NCI-H82 treated with DMSO at 0.1 percent for 48 hours (cell line): ENCODE measurements at regions not wholly inside any gene's neighbourhood (a gene's known extent, or its start where the extent isn't known, plus 50 kb on each side); places are given as distances from the start of the nearest gene placed in this dataset.
"Not testable (repeated sequence)": the region's sequence is repeated elsewhere in the genome, so short reads cannot be mapped to it uniquely, and the experiment has no call there.

Experiments used
- DNase-seq: peaks from one replicate; lab custom pipeline; 2025; ENCODE audit not compliant: unreplicated experiment; lab: John Stamatoyannopoulos, UW

DNA sequence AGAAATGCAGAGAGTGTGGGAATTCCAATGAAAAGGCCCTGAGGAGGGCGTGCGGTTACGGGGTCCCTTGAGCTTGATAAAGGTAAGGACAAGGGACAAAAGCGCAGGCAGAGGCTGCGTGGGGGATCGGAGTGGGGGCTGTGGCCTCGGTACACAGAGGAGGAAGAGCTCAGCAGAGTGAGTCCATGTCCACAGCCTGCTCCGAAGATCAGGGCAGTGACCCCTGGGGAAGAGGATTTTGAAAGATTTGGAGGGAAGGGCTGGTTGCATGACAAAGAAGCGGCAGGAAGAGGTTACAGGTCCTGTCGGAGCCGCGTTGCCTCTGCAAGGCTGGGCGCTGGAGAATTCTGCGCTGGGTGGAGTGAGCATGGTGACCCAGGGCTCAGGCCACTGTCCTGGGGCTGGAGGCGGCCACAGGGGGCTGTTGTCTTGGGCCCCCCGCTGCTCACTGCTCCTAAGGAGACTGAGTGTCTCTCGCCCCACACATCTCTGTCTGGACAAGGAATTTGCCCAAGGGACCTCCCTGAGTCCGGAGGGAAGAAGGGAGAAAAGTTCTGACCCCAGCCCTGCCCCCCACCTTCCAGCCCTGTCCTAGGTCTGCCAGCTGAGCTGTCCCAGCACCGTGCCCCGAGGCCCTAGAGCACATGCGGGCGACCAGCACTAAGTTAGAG, 69.8 kb upstream of the INSIG1 start:
- no peak for DNase-seq

DNA sequence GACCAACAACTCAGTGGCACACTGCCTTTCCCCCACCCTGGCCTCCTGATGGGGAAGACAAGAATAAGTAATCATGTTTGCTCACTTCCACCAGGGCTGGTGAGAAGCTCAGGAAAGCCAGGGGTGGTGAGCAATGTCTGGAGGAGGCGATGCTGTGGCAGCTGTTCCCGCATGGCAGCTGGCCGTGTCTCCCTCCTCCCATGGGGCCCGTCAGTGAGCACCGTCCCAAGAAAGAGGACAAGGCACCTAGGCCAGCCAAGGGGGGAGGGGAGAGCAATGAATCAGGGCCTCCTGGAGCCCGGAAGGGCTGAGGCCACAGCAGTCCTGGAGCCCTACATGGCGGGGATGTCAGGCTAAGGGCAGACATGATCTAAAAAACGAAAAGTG, 69.2 kb upstream of the INSIG1 start:
- no peak for DNase-seq

DNA sequence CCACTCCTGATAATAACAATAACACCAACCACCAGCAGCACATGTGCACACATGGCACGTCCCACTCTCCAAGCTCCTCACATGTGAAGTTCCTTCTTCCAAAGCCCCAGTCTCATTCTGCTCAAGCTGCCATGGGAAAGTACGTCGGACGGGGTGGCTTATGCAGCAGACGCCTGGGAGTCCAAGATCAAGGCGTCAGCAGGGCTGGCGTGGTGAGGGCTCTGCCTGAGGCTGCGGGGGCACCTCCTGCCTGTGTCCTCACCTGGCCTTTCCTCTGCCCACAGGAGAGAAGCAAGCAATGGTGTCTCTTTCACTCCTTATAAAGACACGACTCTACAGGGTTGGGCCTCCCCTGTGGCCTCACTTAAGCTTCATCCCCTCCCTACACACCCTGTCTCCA, 68.8 kb upstream of the INSIG1 start:
- no peak for DNase-seq

DNA sequence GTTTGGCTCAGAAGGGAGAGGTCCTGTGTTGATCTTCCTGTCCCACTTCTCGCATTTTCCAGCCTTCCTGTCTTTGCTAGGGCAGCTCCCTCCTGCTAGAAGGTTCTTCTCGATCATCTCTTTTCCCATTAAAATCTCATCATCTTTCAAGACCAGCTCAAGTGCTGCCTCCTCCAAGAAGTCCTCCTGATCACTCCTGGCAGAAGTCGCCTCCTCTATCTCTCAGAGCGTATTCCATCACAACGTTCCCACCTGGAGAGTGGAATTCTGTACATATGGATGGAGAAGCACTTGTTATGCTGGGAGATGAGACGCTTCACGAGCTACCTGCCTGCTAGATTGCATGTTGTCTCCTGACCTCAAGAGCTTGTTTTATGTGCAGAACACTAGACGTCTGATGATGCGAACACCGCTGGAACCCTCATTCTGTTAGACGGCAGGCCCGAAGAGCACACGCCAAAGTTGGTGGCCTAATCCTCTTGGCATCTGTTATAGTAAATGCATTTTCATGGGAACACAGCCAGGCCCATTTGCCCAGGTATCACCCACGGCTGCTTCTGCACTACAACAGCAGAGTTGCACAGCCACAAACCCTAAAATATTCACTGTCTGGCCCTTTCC, 68.0 kb upstream of the INSIG1 start:
- DNase-seq, result no peak

DNA sequence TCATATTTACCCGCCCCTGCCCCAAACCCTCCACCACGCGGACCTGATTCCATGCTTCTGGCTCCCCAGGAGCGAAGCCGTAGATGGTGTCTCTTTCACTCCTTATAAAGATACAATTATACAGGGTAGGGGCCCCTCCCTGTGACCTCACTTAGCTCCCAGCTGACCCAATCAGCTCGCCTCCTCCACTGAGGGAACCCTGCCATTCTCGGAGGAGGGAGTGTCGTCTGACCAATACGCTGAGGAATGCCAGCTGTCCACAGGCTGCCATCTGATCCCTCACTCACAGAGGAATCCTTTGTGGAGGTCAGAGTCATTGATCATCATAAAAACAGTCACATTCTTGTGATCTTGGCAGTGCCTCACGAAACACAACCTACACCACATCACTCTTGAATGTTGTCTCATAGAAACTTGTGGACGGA, 67.5 kb upstream of the INSIG1 start:
- DNase-seq, result no peak

DNA sequence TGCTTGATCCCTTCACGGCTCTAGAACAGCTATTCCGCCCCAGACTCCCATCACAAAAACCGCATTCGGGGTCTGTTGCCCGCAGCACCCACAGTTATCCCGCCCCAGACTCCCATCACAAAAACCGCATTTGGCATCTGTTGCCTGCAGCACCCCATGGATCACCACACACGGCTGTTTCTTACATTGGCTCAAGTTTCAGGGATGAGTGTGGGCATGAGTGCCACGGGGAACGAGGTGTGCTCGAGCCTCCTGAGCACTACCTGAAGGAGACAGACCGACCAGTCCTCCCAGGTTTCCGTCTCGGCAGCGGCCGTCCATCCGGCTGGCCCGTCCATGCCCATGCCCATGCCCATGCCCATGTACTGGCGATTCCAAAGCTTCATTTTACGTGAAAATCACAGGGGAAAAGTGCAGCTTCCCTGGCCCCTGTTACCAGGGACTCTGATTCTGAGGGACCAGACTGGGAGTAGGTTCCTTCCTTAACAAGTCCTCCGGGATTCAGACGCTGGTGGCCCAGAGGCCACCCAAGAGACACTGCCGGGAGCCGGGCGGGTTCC, 66.4 kb upstream of the INSIG1 start:
- DNase-seq, result no peak

DNA sequence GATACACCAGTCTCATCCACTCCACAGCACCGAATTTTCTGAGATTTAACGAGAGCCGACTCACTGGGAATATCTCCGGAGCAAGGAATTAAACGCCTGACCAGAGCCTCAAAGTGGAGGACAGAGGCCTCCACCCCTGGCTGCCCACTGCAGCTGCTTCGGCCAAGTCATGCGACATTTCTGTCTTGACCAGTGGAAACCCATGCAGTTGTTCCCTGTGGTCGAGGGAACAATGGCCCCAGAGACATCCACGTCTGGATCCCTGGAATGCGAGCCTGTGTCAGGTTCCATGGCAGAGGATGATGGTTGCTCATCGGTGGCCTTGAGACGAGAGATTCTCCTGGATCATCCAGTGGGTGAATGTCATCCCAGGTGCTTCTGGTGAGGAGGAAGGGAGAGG, 65.7 kb upstream of the INSIG1 start:
- no peak for DNase-seq

DNA sequence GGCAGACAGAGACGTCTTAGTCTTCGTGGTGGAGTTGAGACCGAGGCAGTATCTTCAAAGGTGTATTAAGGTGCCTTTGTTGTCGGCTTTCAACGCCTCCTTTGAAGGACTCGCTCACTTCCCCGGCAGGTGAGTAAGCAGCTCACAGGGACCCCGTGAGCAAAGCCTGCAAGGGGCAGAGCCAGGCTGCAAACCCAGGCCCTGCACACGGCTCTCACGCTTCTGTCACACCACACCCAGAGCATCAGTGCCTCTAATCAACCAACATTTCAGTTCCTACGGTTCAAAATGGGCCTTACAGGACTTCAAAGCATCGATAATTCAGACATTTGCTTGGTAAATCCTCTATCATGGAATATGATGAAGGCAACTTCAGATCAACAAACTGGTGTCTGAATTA, 64.8 kb upstream of the INSIG1 start:
- DNase-seq, result no peak

DNA sequence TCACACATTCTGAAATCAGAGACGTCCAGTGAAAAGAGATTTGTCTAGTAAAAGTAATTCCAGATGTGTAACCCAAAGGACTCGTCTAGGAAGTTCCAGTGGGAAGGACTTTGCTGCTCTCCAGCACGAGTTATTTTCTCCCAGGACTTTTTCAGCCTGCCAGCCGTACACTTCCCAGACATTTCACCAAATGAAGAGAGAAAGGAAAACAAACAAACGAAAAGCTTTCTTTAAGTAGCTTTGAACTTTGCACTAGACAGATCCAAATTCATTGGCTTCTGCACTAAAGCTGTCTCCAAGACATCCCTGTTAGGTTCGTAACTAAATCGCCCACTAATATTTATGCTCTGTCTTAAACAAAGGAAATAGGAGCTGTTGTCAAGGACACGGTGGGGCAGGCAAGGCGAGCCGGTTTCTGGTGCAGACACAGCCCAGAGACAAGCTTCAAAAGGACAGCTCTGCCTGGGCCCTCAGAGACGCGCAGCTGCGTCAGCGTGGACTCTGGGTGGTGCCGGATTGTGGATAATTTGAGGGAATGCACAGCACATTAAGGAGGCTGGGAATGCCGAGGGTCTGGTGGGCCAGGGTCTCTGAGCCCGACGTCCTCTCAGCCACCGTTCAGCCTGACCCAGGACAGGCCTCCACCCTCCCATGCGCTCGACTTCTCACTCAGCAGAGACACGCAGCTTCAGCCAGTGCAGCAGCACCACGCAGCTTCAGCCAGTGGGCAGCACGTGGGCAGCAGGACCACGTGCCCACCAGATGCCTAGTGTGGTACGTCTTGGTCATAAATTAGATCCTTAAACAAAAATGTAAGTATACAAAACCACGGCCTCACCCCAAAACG, 64.1 kb upstream of the INSIG1 start:
- DNase-seq, result no peak

DNA sequence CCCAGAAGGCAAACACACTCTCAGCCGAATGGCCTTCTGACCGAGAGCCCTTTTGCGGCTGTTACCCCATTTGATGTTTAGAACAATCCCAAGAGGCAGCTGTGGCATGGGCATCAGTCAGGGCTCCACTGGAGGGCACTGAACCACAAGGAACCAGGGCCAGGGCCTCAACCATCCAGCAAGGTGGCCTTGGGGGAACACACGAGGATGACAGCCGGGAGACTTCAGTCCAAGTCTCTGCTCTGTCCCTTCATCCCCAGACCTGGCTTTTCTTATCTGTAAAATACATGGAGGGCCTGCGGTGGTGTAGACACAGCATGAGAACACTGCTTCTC, 63.6 kb upstream of the INSIG1 start:
- DNase-seq, result no peak

DNA sequence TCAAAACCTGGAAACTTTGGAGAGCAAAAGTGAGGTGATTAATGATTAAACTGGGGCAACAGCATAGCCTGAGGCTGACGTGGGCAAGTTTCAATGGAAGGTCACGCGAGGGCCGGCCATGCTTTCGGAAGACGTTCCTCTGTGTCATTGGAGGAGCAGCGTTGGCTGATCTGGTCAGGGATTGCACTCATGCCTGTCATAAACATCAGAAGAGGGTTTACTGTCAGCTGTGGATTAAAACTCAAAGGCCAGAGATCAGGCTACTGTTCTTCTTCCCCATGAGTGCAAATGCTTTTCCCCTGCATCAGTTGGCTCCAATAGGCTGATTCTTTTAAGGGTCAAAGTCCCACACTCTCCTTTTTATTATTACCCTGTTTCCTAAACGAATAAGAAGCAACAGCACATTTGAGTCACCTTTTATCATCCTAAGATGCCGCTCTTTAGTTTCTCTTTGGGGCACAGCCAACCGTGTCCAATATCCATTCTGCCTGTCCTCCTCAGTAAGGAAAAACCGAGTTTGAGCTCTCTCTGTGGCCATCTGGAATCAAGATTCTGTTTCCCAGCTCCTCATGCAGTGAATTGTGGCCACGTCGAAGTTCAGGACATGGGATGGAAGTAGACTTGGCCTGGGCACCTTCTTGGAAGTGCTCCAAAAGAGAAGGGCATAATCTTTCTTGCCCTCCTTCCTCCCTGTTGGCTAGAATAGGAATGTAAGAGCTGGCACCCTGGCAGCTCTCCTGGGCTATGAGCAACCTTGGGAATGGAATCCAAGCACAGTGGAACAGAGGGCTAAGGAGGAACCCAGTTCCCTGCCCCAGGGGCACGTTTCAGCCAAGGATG, 62.5 kb upstream of the INSIG1 start:
- no peak for DNase-seq

DNA sequence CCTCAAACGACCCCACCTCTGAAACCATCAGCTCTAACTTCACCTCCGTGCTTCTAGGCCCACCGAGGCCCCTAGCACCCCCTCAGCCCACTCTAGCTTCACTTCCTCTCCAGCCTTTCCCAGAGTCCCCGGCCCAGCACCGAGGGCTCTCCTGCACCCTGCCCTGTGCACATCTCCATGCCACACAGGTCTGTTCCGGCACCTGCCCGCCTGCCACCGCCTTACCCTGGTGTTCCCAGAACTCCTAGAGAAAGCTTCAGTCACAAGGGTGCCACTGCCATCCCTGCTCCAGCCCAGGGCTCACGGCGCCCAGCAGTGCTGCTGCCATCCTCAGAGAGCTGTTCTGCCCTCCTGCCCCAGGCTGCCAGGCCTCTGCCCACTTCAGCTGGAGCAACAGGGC, 61.3 kb upstream of the INSIG1 start:
- DNase-seq, result no peak

DNA sequence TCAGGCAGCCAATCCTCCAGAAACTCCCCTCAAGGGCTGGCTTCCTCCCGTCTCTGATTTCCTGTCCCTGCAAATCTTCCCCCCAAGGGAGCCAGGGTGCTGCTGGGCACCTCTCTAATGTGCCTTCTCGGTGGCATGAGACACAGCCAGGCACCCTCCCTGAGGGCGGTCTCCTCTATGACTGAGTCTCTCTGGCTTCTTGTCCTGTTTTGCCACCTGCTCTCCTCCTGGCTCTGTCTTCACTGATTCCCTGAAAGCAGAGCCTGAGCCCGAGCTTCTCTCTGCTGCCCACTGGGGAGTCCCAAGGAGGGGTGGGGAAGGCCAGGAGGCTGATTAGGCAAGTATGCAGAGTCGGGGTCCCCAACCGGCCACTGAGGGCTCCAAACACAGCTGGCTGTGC, 60.4 kb upstream of the INSIG1 start:
- no peak for DNase-seq

DNA sequence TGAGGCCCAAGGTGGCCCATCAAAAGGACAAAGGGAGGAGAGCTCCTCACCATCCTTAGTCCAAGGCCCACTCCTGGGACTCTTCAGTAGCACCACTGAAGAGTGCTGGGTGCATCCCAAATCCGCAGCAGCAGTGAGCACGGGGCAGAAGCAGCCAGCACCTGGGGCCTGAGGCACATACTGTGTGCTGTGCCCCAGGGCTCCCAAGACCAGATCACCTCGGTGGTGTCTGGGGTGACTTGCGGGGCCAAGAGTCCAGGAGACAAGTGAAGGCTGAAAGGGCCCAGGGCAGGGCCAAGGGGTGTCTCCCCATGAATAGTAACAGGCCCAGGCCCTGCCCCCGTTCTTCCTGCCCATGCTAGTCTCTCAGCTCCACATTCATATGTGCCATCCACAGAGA, 59.9 kb upstream of the INSIG1 start:
- DNase-seq, result no peak

DNA sequence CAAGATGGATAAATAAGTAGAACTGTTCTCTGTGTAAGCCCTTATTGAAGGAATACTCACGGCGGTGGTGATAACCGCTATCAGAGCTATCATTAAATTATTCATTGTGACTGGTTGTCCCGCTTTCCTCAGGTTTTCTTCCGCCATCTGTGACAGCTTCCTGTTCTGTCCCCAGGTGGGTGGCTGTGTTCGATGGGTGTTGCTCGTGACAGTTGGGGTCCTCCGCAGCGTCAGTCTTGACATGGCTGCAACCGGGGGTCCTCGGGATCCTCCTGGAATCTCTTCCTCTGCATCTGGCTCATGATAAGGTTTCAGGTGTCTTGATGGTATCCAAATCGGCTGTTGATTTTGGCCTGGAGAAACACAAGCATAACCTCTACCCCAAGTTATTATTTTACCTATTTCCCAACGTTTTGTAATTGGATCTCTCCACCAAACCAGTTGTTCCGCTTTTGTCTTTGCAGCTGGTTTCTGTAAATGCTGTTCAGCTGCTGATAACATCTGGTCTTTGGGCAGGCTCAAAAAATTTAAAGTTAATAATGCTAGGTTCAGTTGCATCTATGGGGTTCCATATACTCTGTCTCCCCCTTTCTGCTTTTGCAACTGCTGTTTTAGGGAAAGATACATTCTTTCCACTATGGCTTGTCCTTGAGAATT, 58.1 kb upstream of the INSIG1 start:
- DNase-seq, result not testable (repeated sequence)

DNA sequence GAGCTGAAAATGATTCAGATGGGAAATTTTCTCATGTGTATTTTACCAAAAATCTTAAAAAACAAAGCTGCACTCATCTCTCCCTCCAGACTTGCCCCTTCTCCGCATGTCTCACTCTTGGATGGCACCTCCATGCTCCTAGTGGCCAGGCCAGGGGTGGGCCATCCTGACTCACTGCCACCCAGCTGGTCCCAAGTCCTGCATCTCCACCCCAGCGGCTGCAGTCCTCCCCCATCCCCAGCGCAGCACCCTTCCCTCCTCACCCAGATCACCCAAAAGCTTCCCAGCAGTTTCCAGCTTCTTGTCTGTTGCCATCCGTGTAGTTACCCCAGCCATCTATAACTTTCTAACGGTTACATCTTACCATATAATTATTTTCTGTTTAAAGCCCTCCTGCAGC, 53.0 kb upstream of the INSIG1 start:
- DNase-seq, result no peak

DNA sequence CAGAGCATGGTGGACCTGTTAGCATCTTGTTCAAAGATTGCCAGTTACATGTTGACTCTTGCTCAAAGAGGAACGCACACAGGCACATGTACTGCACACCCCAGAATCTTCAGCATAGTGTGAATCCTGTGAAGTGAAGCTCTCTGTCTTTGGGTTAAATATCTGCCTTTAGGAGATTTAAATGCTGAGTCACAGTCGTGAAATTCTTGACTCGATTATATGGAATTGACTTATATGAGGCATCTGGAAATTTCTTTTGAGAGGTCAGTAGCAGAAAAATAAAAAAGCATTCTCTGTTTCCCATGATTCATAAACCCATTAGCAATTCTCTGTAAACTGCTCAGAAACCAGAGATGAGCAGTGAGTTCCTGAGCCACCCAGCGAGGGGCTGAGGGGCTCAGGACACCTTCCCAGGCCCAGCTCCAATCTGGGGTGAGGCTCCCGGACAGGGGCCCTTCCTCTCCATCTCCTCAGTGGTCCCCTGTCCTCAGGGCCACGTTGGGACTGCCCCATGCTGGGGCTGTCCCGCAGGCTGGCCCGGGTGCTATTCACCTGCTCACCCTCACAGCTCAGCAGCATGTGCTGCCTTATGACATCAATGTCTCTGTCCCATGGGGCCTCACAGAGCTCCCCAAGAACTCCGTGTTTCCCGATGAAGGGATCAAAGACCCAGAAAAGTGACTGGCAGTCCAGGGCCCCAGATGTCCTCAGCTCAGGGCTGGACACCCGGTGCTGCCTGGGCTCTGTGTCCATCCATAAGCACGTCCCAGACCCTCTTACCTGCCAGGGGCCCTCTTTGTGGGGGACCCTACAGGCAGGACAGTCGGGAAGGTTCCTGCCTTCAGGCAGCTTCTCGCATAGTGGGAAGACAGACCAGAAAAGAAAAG, 50.0 kb upstream of the INSIG1 start:
- no peak for DNase-seq
